GM19455 (cell line): ENCODE measurements at regions not wholly inside any gene's neighbourhood (a gene's known extent, or its start where the extent isn't known, plus 50 kb on each side); places are given as distances from the start of the nearest gene placed in this dataset.

ENCODE experiments used
- ATAC-seq: cut with Tn5 transposase; IDR thresholded peaks from one replicate; pipeline ENCODE4 v1.9.1; 2021; ENCODE audit not compliant: unreplicated experiment

DNA sequence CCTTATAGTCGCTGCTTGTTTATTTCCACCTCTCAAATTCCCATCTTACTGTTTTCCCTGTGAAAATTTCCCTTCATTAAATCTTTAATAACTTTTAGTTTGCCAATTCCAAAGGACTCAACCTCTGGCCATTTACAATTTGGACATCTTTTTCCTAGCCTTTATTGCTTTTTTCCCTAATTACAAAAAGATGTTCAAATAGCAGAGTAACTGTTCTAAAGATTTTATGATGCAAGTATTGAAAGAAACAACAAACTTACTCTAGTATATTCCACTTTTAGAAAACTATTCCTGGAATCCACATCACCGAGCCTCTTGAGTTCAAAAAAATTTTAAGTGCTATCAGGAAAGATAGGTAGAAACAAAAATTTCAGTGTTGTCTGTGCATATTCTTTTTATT is 174.1 kb upstream of the UBE2E2 start:
- no peak for ATAC-seq

GRCh38 chr3:23035927-23036640 is 167.0 kb upstream of the UBE2E2 start:
- no peak for ATAC-seq

DNA sequence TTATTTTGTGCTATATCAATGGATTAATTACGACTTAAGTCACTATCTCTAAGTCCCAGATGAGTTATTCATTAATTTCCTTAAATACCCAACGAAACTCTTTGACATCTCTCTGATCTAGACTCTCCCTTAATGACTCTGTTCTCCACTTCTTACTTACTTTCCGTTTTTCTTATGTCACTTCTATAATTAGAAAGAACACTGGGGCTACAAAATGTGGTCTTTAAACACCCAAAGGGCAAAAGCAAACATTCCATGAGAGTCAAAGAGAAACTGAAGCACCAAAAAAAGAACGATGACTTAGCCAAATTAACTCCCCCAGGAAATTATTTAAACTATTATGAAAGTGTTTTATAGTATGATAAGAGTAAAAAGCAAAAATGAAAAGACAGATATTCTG is 166.4 kb upstream of the UBE2E2 start:
- ATAC-seq, result no peak

GRCh38 chr3:23038471-23038870 is 164.7 kb upstream of the UBE2E2 start:
- ATAC-seq, result no peak

DNA sequence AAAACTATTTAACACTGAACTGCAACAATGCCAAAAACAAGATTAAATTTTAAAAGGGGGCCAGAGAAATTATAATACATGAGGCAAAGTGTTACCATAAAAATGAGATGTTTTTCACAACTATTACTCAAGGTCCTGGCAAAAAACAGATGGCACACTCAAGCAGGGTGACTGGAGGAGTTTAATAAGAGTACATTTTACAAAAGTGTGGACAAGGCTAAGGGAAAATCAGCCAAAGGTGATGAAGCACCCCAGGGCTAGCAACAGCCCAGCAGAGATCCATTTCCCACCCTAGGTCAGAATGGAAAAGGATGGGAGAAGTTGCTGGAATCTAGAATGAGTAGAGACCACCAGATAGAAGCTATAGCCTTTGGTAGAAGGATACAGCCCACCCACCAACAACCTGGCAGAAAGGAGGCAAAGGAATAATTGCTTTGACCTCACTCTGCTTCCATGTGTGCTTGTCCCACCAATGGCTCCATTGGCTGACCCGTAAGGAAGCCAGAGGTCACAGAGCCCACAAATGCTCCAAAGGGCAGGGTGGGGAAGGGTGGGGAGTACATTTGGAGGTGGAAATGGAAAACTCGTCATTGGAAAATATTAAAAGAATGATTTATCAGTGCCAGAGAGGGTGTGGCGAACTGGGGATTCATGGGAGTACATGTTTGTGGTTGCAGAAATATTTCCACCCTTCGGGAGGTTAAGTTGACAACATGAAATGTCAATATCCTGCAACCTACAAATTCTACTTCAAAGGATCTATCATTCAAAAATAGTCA is 161.0 kb upstream of the UBE2E2 start:
- ATAC-seq, result no peak

- ATAC-seq, result no peak
These were observed 158.7 kb upstream of the UBE2E2 start for GRCh38 chr3:23044463-23044862.

DNA sequence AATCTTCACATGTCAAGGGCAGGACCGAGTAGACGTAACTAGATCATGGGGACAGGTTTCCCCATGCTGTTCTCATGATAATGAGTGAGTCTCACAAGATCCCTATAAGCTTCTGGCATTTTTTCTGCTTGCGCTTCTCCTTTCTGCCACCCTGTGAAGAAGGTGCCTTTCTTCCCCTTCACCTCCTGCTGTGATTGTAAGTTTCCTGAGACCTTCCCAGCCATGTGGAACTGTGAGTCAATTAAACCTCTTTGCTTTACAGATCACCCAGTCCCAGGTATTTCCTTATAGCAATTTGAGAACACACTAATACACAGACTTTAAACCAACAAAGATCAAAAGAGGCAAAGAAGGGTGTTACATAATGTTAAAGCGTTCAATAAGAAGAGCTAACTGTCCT is 156.6 kb upstream of the UBE2E2 start:
- ATAC-seq, result no peak

- no peak for ATAC-seq
These were observed 151.6 kb upstream of the UBE2E2 start for GRCh38 chr3:23051240-23052140.

DNA sequence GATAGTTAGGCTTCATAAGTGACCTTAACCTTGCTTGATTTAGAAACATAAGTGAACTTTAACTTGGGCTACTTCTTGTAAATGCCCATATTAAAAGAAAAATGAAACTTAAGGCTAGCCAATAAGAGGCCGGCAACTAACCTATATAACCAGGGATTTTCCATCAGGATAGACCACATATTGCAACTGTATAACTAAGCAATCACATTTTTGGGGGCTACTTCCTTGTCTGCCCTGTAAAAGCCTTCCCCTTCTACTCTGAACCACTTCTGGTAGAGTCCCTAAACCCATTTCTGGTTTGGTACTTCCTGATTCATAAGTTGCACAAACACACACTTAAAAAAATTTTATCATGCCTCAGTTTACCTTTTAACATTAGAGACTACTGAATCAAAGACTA is 150.9 kb upstream of the UBE2E2 start:
- no peak for ATAC-seq

DNA sequence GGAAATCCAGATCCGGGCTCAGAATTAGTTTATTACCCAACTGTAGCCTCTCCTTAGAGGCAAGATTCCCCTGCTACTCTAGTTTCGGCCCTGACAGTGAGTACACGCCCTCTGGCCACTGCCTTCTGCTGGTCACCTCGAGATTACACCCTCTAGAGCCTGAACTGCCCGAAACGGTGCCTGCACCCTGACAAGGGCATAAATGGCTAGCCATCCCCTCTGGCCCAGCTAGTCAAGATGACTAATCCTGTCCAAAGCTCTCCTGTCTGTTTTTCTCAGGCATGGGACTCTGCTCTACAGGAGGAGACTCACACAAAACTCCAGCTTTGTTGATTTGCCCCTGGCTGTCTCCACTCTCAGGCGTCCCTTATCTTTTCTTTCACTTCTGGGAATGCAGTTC is 150.5 kb upstream of the UBE2E2 start:
- ATAC-seq, result no peak

- ATAC-seq, result no peak
These were observed 147.3 kb upstream of the UBE2E2 start for GRCh38 chr3:23055733-23056376.

DNA sequence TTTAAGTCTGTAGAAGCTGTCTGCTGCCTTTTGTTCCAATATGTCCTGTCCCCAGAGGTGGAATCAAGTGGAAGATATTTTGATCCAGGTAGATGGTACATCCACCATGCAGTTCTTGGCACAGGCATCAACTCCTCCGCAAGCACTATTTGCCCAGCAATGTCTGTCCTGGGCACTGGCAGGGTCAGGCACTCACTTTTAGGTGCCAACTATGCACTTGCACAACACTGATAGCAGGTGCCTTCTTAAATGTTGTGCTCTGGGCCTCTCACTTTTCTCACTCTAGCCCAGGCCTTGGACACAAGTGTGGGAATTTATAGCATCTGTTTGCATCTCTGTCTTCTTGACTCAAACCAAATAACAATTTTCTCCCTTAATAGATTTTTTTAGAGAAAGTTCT is 140.5 kb upstream of the UBE2E2 start:
- no peak for ATAC-seq

GRCh38 chr3:23062982-23063381 is 140.1 kb upstream of the UBE2E2 start:
- no peak for ATAC-seq

DNA sequence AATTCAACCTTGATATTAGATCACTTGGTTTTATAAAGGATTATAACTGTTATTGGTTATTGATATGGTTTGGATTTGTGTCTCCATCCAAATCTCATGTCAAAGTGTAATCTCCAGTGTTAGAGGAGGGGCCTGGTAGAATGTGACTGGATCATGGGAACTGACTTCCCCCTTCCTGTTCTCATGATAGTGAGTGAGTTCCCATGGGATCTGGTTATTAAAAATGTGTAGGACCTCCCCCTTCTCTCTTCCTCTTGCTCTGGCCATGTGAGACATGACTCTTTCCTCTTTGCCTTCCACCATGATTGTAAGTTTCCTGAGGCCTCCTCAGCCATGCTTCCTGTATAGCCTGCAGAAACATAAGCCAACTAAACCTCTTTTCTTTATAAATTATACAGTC is 136.0 kb upstream of the UBE2E2 start:
- no peak for ATAC-seq

GRCh38 chr3:23068016-23068728 is 135.0 kb upstream of the UBE2E2 start:
- no peak for ATAC-seq

- no peak for ATAC-seq
These were observed 131.8 kb upstream of the UBE2E2 start for GRCh38 chr3:23071296-23071695.

GRCh38 chr3:23071758-23072157 is 131.4 kb upstream of the UBE2E2 start:
- ATAC-seq, result no peak

- no peak for ATAC-seq
These were observed 130.4 kb upstream of the UBE2E2 start for GRCh38 chr3:23072693-23073092.

DNA sequence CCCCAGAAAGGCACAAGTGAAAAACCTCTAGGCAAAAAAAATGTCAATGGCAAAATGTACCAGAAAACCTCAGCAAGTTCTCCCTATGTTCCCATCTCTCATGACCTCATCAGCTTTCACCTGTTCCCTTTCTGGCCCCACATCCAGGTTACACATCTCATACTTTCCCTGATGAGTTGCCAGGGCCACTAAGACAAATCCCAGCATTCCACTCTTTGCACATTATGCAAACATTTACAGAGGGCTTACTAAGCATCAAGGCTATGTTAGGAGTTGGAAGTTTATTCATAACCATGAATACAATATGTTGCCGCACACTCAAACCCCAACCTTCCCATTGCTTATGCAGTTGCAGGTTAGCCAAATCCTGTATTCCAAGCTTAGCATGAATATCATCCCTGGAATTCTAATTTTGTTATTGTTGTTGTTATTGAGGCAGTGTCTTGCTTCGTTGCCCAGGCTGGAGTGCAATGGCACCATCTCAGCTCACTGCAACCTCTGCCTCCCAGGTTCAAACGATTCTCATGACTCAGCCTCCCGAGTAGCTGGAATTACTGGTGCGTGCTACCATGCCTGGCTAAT is 129.3 kb upstream of the UBE2E2 start:
- no peak for ATAC-seq

- no peak for ATAC-seq
These were observed 127.6 kb upstream of the UBE2E2 start for GRCh38 chr3:23075496-23075895.
